ENCODE measurements at regions not wholly inside any gene's neighbourhood (a gene's known extent, or its start where the extent isn't known, plus 50 kb on each side); places are given as distances from the start of the nearest gene placed in this dataset.

- no peak for TF ChIP-seq CTCF (IDR thresholded peaks at IDR 0.05)
- no peak for TF ChIP-seq POLR2A (IDR thresholded peaks at IDR 0.05)
Measured at GRCh38 chr2:8324901-8325300, 357.0 kb upstream of the ID2 start.

All from adrenal gland (tissue), 5 donors.